ENCODE measurements at regions not wholly inside any gene's neighbourhood (a gene's known extent, or its start where the extent isn't known, plus 50 kb on each side); places are given as distances from the start of the nearest gene placed in this dataset.
A peak's percentile ranks its signal among the peaks of the same experiment; 100 is the strongest.

DNA sequence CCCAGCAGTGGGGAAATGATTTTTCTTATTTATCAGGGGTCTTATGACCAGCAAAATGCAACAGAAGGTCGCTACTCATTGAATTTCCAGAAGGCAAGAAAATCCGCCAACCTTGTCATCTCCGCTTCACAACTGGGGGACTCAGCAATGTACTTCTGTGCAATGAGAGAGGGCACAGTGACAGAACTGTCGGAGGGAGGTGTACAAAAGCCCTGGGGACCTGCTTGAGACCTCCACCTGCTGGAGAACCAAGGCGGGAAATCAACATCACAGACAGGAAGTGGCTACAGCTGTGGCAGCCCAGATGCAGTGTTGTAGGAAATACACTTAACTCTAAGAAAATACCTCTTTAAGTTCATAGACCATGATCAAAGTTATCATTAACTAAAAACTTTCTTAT, 250.9 kb upstream of the OR4E1 start:
- Histone ChIP-seq H3K4me2 (ENCODE audit: low read length) (no peak overlapping the region), H3K9ac (ENCODE audit: low read length) (no peak overlapping the region), H3K4me3 (replicated peaks in 1 of 2; ENCODE audit: low read depth in 1 of 2, low read length in 2 of 2) (no peak overlapping the region), H4K20me1 (ENCODE audit: insufficient read depth) (no peaks in the 10 kb centered on the region), H3K4me1 (ENCODE audit: control insufficient read depth in 1 of 2, insufficient read depth in 2 of 2, low read length in 2 of 2) (no peaks in the 10 kb centered on the region), H3K27ac (ENCODE audit: low read depth, low read length) (no peak overlapping the region), H3K27me3 (ENCODE audit: insufficient read depth, low read length) (peaks cover 14% of the 10 kb centered on the region), H3K36me3 (ENCODE audit: control insufficient read depth in 1 of 2, insufficient read depth in 2 of 2, low read length in 2 of 2) (no peaks in the 10 kb centered on the region), H2AFZ (ENCODE audit: low read depth, low read length, poor library complexity, severe bottlenecking) (no peak overlapping the region), H3K9me3 (ENCODE audit: control insufficient read depth in 1 of 2, insufficient read depth in 1 of 2, low read depth in 1 of 2, low read length in 2 of 2) (no peaks in the 10 kb centered on the region), H3K9me2 (ENCODE audit: insufficient read depth) (no peaks in the 10 kb centered on the region), H3K79me2 (ENCODE audit: insufficient read depth, low read length) (no peaks in the 10 kb centered on the region)
- ATAC-seq (no peak), DNase-seq (ENCODE audit: low read depth, low spot score) (no peak)
- no TSS peak for BruUV-seq (replicated peaks)
- TF ChIP-seq, protein P1, sequence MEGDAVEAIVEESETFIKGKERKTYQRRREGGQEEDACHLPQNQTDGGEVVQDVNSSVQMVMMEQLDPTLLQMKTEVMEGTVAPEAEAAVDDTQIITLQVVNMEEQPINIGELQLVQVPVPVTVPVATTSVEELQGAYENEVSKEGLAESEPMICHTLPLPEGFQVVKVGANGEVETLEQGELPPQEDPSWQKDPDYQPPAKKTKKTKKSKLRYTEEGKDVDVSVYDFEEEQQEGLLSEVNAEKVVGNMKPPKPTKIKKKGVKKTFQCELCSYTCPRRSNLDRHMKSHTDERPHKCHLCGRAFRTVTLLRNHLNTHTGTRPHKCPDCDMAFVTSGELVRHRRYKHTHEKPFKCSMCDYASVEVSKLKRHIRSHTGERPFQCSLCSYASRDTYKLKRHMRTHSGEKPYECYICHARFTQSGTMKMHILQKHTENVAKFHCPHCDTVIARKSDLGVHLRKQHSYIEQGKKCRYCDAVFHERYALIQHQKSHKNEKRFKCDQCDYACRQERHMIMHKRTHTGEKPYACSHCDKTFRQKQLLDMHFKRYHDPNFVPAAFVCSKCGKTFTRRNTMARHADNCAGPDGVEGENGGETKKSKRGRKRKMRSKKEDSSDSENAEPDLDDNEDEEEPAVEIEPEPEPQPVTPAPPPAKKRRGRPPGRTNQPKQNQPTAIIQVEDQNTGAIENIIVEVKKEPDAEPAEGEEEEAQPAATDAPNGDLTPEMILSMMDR (IDR thresholded peaks at IDR 0.05 in 2 of 3, conservative IDR thresholded peaks at IDR 0.05 in 1 of 3; ENCODE audit: borderline replicate concordance in 1 of 3, insufficient read depth in 1 of 3, low read depth in 2 of 3, low read length in 2 of 3), result 0 out of 6 replicates have a peak, but pooled peaks of 1 of the 3 experiments have one; percentile 6
- no peak for TF ChIP-seq CBX3 (IDR thresholded peaks at IDR 0.05; ENCODE audit: low read depth)
- ChIA-PET RAD21 (ENCODE audit: low non-redundant PET in 1 of 2, low total read pairs in 2 of 2, uncharacterized antibody in 2 of 2, unreplicated experiment in 2 of 2) (no interaction called here), POLR2A (no interaction called here), CTCF (no interaction called here)
- intact Hi-C loops (cut with micrococcal nuclease), result no loop called here

DNA sequence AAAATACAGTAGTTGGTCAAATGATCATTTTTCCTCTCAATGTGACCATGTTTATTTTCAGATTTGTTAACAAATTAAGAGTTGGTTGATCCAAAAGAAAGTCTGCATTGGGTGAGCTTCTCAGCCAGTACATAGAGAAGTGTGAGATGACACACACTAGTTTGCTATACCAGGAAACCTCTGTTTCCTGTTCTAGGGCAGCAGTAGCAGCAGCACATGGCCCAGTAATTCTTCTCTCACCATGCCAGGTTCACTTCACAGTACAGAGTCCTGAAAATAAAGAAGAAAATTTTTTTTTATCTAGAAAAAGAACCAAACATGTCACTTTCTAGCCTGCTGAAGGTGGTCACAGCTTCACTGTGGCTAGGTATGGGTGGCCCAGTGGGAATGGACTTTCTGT, 250.2 kb upstream of the OR4E1 start:
- Histone ChIP-seq H3K27me3 (ENCODE audit: insufficient read depth, low read length) (peaks cover 14% of the 10 kb centered on the region), H3K36me3 (ENCODE audit: control insufficient read depth in 1 of 2, insufficient read depth in 2 of 2, low read length in 2 of 2) (no peaks in the 10 kb centered on the region), H4K20me1 (ENCODE audit: insufficient read depth) (no peaks in the 10 kb centered on the region), H3K79me2 (ENCODE audit: insufficient read depth, low read length) (no peaks in the 10 kb centered on the region), H3K9me3 (ENCODE audit: control insufficient read depth in 1 of 2, insufficient read depth in 1 of 2, low read depth in 1 of 2, low read length in 2 of 2) (no peaks in the 10 kb centered on the region), H3K27ac (ENCODE audit: low read depth, low read length) (no peak overlapping the region), H3K9me2 (ENCODE audit: insufficient read depth) (no peaks in the 10 kb centered on the region), H3K4me2 (ENCODE audit: low read length) (no peak overlapping the region), H3K4me3 (replicated peaks in 1 of 2; ENCODE audit: low read depth in 1 of 2, low read length in 2 of 2) (no peak overlapping the region), H3K9ac (ENCODE audit: low read length) (no peak overlapping the region), H3K4me1 (ENCODE audit: control insufficient read depth in 1 of 2, insufficient read depth in 2 of 2, low read length in 2 of 2) (no peaks in the 10 kb centered on the region), H2AFZ (ENCODE audit: low read depth, low read length, poor library complexity, severe bottlenecking) (no peak overlapping the region)
- ATAC-seq (no peak), DNase-seq (ENCODE audit: low read depth, low spot score) (no peak)
- no TSS peak for BruUV-seq (replicated peaks)
- ChIA-PET RAD21 (ENCODE audit: low non-redundant PET in 1 of 2, low total read pairs in 2 of 2, uncharacterized antibody in 2 of 2, unreplicated experiment in 2 of 2) (no interaction called here), CTCF (interaction anchor here (1.6 kb wide), 1 partner anchor 10 kb away, joined by 4 read pairs; no protein-coding TSS in a partner anchor), POLR2A (no interaction called here)
- intact Hi-C loops (cut with micrococcal nuclease), result no loop called here
- TF ChIP-seq, protein P2, sequence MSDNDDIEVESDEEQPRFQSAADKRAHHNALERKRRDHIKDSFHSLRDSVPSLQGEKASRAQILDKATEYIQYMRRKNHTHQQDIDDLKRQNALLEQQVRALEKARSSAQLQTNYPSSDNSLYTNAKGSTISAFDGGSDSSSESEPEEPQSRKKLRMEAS (IDR thresholded peaks at IDR 0.05), result no peak
- no peak for TF ChIP-seq TCF7L2 (IDR thresholded peaks at IDR 0.05; ENCODE audit: borderline replicate concordance, extremely low read depth, insufficient read depth, insufficient read length)
- TF ChIP-seq, protein P1 (IDR thresholded peaks at IDR 0.05 in 2 of 3, conservative IDR thresholded peaks at IDR 0.05 in 1 of 3; ENCODE audit: borderline replicate concordance in 1 of 3, insufficient read depth in 1 of 3, low read depth in 2 of 3, low read length in 2 of 3), result no peak
- TF ChIP-seq JUND (IDR thresholded peaks at IDR 0.05), result no peak
- no peak for TF ChIP-seq YY1 (IDR thresholded peaks at IDR 0.05; ENCODE audit: extremely low read depth, insufficient replicate concordance, low read depth, low read length)
- TF ChIP-seq, protein P3, sequence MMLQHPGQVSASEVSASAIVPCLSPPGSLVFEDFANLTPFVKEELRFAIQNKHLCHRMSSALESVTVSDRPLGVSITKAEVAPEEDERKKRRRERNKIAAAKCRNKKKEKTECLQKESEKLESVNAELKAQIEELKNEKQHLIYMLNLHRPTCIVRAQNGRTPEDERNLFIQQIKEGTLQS (IDR thresholded peaks at IDR 0.05), result no peak
- no peak for TF ChIP-seq EZH2 (IDR thresholded peaks at IDR 0.05)
- TF ChIP-seq SRF (IDR thresholded peaks at IDR 0.05; ENCODE audit: low read depth), result no peak
- TF ChIP-seq SIN3A (IDR thresholded peaks at IDR 0.05; ENCODE audit: low read depth), result no peak
- no peak for TF ChIP-seq POLR2A (IDR thresholded peaks at IDR 0.05; ENCODE audit: borderline replicate concordance, extremely low read depth, insufficient read depth, insufficient read length)
- TF ChIP-seq RAD21 (IDR thresholded peaks at IDR 0.05; ENCODE audit: low read depth), result no peak
- TF ChIP-seq, protein P4, sequence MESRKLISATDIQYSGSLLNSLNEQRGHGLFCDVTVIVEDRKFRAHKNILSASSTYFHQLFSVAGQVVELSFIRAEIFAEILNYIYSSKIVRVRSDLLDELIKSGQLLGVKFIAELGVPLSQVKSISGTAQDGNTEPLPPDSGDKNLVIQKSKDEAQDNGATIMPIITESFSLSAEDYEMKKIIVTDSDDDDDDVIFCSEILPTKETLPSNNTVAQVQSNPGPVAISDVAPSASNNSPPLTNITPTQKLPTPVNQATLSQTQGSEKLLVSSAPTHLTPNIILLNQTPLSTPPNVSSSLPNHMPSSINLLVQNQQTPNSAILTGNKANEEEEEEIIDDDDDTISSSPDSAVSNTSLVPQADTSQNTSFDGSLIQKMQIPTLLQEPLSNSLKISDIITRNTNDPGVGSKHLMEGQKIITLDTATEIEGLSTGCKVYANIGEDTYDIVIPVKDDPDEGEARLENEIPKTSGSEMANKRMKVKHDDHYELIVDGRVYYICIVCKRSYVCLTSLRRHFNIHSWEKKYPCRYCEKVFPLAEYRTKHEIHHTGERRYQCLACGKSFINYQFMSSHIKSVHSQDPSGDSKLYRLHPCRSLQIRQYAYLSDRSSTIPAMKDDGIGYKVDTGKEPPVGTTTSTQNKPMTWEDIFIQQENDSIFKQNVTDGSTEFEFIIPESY (IDR thresholded peaks at IDR 0.05; ENCODE audit: extremely low read depth, insufficient replicate concordance, low read length), result no peak
- TF ChIP-seq FOSL1 (IDR thresholded peaks at IDR 0.05; ENCODE audit: low read depth), result no peak
